Gastrocnemius medialis (tissue), 4 donors: ENCODE measurements at regions not wholly inside any gene's neighbourhood (a gene's known extent, or its start where the extent isn't known, plus 50 kb on each side); places are given as distances from the start of the nearest gene placed in this dataset.

Source experiments
- CTCF ChIP-seq, 5 experiments: fragments of 450-650 bp in 3 of 5; fragments of 200-600 bp in 2 of 5; sonication (generic) in 2 of 5; IDR thresholded peaks in 4 of 5; conservative IDR thresholded peaks in 1 of 5; 1 replicate in 4 of 5; 2 replicates in 1 of 5; pipeline ENCODE4 v1.5.1; 2016 to 2019; ENCODE audit warnings: antibody characterized with exemption in 5 of 5, mild to moderate bottlenecking in 3 of 5, moderate library complexity in 3 of 5
- POLR2A ChIP-seq, 2 donors: fragments of 450-650 bp; IDR thresholded peaks; one replicate each; pipeline ENCODE4 v1.6.1; 2017; ENCODE audit warnings: antibody characterized with exemption in 2 of 2, mild to moderate bottlenecking in 2 of 2, moderate library complexity in 2 of 2

GRCh38 chr14:35235840-35236239 is 56.3 kb upstream of the PSMA6 start:
- TF ChIP-seq CTCF (IDR thresholded peaks at IDR 0.05 in 4 of 5, conservative IDR thresholded peaks at IDR 0.05 in 1 of 5) (no peak), POLR2A (IDR thresholded peaks at IDR 0.05) (no peak)
